Activated CD8-positive, alpha-beta T cell treated with anti-CD3 and anti-CD28 coated beads, Interleukin-2, amount 10 ng/mL, durations not matched to agents 7 days and 5 days (primary cell): ENCODE measurements at regions not wholly inside any gene's neighbourhood (a gene's known extent, or its start where the extent isn't known, plus 50 kb on each side); places are given as distances from the start of the nearest gene placed in this dataset.

ENCODE experiments used
- microRNA-seq: library from miRNA; unstranded; fragments of <30 nt; microRNA quantifications from one replicate; pipeline ENCODE4 v1.2.0, GENCODE V29; 2022

Small RNAs in the stretch of these regions (microRNA-seq; reads per million reads assigned to microRNA genes)
- 7.5 reads per million, percentile 15 among the genes with 10 or more reads in this experiment for gene MIR4437
